Urothelium cell line (cell line): ENCODE measurements at regions not wholly inside any gene's neighbourhood (a gene's known extent, or its start where the extent isn't known, plus 50 kb on each side); places are given as distances from the start of the nearest gene placed in this dataset.

Source experiments
- DNase-seq: peaks from one replicate; pipeline ENCODE4 v3.0.0; 2011; ENCODE audit warnings: low spot score, mixed read lengths
- FAIRE-seq: peaks from 2 replicates; lab custom pipeline; 2011; peaks lifted over from hg19 to GRCh38; lab: Jason Lieb, UNC

DNA sequence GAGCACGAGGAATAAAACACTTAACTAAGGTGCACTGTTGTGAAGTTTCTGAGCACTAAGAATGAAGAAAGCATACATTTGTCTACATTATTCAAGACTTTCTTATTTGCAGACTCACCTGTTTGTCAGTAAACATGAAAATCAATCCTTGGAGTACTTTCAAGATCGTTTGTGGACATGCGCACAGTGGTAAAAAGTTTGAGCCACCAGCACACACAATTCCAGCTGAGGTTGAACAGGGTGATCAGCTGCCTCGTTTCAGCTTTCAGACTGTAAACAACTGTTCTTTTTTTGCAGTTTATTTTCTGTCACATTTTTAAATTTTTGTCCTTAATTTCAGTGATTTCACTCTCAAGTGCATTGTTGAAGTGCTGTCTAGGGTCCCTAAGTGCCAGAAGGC lies 143.8 kb upstream of the VCX2 start:
- FAIRE-seq = no peak
- no peak for DNase-seq

DNA sequence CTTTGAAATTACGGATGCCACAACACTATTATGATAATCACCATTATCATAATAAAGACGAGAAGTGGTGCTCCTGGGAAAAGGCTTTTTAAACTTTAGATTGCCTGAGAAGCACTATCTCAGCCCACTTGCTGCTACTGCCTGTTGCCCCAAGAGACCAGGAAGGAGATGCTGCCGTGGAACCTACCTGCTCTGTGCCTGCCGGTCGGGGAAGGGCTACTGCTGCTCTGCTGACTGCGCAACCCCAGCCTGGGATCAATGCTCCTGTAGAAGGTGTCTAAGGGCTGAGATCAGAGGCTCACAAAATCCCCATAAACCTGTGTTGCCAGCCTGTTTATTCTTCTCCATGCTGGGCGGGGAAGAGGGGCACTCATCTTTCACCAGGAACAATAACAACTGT lies 145.3 kb upstream of the VCX3B start:
- FAIRE-seq = no peak
- DNase-seq = no peak

DNA sequence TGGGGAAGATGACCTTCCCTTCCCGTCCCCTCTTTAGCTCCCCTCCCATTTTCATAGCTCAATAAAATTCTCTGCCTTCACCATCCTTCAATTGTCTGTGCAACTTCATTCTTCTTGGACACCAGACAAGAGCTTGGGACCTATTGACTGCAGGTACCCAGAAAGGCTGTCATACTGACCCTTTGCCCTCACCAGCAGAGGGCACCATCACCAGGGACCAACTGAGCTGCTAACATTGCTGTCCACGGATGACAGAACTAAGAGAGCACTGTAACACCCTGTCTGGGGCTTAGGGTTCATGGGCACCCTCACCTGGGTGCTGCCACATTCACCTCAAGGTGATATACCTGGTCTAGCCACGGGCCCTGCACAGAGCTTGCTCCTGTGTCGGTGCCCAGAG lies 141.3 kb upstream of the VCX3B start:
- DNase-seq = no peak
- FAIRE-seq = no peak

DNA sequence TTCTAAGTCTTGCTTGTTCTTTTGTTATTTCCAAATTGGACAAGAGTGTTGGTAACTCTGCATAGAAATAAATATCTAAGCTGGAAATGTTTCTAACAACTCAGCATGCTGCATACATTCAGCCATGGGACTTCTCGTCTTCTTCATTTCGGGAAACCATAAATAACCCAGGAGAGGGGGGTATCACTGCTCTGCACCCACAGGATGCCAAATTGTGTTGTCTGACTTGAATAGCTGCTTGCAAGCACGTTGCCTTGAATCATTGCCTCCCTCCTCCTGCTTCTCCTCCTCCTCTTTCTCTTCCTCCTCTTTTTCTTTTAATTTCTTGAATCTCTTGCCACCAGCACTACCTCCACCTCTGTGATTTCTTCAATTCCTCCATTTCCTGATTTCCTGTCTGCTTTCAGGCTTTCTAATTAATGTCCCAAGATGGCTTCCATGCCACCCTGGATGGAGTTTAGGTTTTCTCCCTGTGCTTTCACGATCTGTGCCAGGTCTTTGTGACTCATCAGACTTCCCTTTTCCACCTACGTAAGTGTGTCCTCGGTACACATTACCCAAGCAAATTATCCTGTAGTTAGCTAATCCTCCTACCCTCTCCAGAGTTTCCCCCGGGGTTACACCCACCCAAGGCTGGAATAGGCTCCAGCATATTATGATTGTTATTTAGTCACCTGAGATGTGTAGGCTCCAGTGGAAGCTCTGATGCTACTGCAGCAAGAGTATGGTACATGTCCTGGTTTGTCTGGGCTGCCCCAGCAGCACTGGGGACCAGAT lies 122.6 kb upstream of the VCX3B start:
- no peak for FAIRE-seq

DNA sequence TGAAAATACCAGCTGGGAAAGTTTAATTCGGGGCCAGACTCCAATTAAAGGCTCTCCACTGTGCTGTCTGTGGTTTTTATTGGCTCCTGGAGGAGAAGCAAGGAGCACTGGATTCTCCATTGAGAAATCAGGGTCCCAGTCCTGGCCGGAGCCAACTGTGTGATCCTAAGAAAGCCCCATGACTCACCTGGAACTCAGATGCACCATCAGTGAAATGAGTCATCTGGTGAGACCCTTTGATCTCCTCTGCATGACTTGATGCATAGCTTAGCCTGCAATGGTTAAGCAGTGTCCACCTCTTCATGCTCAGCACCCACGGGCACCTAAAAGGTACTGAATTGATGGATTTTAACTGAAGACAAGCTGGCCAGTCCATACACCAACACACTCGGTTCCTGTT lies 119.2 kb upstream of the VCX3B start:
- peak; percentile 23 for DNase-seq
- no peak for FAIRE-seq

More for the DNA sequence above, 122.6 kb upstream of the VCX3B start:
- peak; percentile 13 for DNase-seq

DNA sequence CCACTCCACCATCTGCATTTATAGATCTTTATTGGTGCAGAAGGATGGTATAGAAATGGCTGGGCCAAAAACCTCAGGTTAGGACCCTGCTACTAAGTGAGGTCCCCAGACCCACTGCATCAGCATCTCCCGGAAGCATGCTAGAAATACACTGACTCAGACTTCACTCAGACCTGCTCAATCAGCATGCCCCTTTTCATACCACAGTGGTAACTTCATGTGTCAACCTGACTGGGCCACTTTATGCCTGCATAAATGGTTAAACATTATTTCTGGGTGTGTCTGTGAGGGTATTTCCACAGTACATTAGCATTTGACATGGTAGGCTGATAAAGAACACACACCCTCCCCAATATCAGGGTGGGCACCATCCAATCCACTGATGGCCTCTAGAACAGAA lies 118.6 kb upstream of the VCX3B start:
- DNase-seq (no peak), FAIRE-seq (no peak)

DNA sequence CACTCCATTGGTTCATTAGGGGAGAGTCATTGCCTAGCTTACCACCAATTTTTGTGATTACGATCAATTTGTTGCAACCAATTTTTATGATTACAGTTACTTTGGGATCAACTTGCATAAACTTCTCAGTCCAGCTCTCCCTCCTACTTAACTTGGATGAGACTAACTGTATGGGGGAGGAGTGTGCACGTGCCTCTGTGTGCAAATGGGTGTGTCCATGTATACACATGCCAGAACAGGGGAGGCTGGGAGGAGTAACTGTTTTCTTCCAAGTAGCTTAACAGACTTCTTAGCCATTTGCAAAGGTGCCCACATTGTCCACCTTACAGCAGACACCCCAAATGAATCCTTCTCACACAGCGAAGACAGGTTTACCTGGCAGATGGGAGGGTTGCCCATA lies 117.7 kb upstream of the VCX3B start:
- no peak for DNase-seq
- FAIRE-seq = no peak

DNA sequence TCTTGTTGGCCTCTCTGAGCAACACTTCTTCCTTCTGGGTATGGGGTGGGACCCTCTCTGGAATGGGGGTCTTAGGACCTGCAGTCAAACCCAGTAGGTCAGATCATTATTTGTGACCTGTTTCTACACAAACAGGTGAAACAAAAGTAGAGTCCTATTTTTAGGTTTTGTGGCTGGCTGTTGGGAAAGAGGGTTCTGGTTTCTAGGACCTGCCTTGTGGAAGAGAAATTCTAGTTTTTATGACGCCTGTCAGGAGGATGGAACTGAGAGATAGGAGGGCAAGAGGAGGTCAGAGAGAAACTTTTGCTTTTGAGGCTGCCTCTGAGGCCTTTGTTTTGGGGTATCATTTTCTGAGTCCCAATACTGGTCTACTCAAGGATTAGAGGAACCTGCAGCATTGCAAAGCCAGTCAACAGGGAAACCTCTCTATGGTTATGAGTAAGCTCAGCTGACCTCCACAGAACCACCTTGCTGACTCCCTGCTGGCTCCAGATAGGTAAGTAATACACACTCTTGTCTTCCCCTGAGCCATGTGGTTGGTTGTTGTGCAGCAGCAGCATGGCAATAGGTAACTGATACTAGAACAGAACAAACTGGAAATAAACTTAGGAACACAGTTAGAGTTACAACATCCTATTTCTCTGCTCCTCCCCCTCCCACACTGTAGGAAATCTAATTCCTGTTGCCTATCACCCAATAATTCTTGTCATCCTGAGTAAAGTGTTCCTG lies 114.7 kb upstream of the VCX3B start:
- DNase-seq = no peak

DNA sequence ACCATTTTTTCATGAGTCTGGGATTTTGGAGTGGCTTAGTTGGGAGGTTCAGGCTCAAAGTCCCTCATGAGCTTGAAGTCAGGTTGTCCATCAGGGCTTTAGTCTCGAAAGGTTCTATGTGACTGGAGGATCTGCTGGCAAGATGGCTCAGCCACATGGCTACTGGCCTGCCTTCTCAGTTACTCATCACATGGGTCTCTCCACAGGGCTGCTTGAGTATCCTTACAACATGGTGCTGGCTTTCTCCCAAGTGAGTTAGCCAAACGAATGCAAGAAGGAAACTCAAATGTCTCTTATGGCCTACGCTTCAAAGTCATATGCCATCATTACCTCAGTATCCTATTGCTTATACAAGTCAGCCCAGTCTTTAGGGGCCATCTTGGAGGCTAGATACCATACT lies 106.3 kb upstream of the VCX3B start:
- FAIRE-seq (no peak), DNase-seq (no peak)

More for the DNA sequence above, 114.7 kb upstream of the VCX3B start:
- FAIRE-seq = no peak

DNA sequence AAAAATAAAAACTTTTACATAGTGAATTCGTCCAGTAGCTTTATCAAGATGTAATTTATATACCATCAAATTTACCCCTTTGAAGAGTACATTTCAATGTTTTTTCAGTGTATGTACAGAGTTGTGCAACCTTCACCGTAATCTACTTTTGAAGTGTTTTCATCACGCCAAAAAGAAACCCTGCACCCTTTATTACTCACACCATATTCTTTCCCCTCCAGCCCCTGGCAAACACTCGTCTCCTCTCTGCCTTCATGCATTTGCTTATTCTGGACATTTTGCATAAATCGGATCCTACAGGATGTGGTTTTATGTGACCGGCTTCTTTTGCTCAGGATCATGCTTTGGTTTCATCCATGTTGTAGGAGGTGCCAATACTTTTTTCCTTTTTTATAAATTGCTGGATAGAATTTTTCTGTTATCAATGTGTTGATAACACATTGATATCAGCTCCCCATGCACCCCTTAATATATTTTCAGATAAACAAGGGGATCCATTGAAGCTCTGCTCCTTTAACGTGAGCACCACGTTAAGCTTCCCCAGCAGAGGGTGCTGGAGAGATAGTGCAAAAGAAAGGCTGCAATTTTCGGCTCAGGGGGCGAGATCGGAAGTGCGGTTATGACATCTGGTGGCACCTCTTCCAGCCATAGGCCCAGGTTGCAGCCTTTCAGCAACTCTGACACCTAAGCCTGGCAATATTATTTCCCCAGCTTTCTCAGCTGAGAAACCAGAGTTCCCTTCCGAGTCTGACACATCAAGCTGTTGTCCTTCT lies 100.1 kb upstream of the VCX3B start:
- FAIRE-seq (no peak), DNase-seq (peak; percentile 18)

DNA sequence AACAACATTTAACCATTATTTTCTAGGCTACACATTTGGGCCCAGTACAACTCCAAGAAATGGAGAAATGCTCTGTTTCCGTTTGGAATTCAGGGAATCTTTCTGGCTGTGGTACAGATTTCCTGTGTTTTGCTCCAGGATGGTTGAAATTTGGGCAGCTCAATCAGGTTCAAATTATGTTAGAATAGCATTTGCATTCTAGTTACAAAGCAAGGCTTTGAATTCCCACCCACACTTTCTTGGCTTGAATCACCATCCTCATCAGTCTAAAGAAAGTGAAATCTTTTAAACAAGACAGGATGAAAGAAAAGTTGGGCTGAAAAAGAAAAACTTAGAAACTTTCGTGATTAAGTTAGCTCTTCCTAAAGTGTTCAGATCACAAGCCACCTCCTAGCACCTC lies 98.1 kb upstream of the VCX3B start:
- DNase-seq (no peak), FAIRE-seq (no peak)

DNA sequence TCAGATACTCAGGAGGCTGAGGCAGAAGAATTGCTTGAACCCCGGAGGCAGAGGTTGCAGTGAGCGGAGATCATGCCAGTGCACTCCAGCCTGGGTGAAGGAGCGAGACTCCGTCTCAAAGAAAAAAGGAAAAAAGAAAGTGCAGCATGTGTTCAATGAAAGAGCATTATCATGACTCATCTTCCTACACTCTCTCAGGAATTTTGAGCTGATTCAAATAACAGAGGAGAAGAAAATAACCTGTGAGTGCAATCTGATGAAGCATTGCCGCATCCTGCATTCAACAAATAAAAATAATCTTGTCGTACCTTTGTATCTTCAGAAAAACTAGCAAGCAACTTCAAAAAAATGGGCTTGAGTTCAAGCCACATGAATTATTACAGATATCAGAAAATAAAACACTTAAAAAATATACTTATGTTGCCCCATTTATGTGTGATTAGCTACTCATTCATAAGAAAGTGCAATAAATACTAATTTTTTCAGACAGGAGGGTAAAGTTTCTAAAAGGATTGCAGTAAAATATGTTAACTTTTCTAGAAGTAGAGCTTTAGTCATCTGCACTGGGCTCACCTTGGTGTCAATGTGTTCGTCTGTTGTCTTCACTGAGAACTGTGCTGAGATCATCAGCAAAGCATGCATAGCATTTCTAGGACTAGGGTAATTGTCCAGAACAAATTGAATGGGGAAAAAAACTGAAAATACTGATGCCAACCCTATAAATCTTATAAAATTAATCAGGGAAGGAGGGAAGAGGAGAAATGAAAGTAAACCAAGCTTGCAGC lies 90.4 kb upstream of the VCX3B start:
- DNase-seq (peak; percentile 21), FAIRE-seq (no peak)

DNA sequence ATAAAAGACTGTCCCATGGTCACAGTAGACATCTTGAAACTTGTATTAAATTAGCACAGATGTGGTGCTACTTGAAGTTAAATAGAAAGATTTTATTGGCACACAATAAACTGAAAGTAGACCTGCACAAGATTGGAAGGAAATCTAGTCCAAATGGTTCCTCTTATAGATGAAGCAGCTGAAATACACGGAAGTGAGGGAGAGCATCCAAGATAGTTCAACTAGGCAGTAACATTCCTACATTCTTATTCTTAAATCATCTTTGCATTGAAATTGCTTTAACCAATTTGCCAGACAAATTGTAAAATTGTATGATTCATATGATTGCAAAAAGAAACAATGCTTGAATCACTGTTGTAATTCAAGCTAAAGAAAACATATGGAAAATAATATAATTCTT lies 87.6 kb upstream of the VCX3B start:
- no peak for DNase-seq

DNA sequence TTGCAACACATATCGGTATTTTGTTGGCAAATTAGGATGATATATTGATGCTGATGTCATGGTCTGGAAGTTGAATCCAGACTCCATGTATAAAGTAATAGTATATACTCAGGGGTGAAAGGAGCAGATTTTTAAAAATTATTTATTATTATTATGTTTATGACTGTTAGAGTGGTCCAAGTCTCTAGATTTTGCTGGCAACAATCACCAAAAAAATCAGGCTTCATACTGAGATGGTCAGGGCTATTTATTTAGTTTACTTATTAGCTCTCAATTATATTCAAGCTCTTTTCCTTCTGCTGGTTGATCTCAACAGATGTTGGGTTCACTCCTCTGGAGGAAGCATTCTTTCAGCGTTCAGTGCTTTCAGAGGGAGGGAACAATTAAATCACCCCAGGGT lies 73.9 kb upstream of the VCX3B start:
- FAIRE-seq (no peak), DNase-seq (no peak)

More for the DNA sequence above, 87.6 kb upstream of the VCX3B start:
- no peak for FAIRE-seq

DNA sequence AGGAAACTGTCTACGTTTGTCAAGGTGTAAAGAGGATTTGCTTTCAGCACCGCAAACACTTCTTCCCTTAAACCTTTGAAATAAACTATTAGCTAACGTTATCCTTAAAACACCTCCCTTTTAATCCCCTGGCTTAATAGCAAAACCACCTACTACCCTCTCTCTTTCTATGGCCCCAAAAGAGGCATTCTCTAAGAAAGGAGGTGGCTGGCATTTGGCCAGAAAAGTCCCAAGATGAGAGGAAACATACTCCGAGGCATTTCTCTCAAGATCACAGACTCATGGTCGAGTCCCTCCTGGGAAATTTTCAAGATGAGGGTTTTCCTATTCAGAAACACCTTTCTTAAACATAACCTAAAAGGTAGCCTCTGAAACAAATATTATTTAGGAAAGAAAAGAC lies 60.6 kb upstream of the VCX3B start:
- FAIRE-seq = no peak
- DNase-seq = no peak

DNA sequence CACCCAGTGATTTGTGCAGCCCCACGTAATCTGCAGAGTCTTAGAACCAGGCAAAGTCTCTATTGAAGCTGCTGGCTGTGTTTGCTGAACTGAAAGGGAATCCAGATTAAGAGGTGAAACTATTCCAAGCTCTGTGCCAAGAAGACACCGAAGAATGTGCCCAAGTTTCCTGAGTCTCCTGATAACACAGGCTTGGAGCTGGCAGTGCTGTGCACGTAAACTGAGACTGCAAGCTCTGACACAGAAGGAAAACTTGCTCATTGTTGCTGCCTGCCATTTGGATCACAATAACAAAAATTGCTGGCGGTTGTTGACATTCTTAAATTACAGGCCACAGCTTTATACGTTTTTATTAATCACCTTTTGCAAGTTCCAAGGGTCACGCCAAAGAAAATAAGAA lies 60.2 kb upstream of the VCX3B start:
- DNase-seq = peak; percentile 3
- FAIRE-seq = no peak

DNA sequence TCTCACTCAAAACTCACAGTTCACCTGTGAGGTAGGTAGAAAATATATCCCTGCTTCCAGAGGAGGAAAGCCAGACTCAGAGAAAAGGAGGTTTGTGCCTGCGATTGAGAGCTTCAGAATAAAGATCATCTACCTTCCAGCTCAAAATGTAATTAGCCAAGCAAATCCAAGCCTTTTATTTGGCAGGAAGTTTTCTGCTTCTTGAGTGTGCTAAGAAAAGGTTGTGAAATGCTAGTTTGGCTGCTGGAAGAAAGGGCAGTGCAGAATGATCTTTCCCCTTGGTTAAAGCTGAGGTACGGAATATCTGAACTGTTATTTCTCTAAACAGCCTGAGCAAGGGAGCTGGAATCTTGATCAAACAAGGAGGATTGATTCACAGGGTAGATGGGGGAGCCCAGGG lies 59.7 kb upstream of the VCX3B start:
- no peak for DNase-seq
- no peak for FAIRE-seq

DNA sequence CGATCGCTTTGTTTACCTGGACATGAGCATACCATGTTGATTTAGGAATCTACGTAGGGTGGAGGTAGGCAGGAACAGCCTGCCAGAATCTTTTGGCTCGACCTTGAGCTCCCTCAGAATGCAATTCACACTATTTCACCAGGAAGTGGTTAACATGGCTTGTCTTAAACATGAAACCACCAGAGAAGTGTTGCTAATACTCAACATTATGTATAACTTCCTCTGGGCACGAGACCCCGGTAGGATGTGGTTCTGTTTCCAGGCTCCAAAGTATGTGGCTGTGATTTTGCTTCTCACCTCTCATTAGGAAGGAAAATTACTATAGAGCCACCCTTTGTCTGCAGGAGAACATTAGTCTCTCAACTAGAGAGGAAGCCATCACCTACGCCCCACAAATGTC lies 59.0 kb upstream of the VCX3B start:
- FAIRE-seq = no peak
- no peak for DNase-seq

DNA sequence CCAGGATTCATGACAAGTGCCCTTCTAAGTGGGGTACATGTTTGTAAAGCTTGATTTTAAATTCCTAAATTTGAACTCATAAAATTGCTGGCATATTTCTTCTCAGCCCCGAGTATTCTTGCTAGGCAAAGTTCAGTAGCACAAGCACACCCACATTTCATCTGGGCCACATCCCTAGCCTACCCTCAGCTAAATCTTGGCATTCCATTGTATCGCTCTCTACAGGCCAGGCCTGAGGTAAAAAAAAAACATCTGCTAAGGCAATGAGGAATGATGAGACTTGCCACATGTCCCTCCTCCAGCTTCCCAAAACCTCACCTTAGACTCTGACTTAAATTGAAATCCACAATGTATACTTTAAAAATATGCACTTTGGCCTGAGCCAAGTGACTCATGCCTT lies 51.4 kb upstream of the VCX3B start:
- no peak for DNase-seq
- FAIRE-seq = no peak
